ENCODE measurements at regions not wholly inside any gene's neighbourhood (a gene's known extent, or its start where the extent isn't known, plus 50 kb on each side); places are given as distances from the start of the nearest gene placed in this dataset.

DNA sequence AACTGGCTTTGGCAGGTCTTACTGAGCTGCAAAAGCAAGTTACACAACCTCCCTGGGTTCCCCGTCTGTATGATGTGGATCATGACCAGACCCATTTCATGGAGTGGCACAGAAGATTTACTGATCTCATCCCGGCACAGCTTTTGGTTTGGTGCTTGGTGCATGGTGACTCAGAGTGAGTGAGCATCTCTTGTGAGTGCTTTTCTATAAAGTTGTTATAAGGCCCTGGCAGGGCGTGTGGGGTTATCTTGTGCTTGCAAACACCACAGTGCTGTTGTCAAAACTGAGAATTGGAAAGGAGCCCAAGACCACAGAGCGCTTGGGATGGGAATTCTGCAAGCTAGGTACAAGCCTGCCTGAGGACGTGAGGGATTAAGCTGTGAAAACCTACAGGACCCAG is 425.2 kb downstream of the GADD45G start:
- TF ChIP-seq POLR2A (IDR thresholded peaks at IDR 0.05; ENCODE audit: low read length) (no peak), GATA1 (IDR thresholded peaks at IDR 0.05; ENCODE audit: low read depth, low read length) (no peak)
